ENCODE measurements at regions not wholly inside any gene's neighbourhood (a gene's known extent, or its start where the extent isn't known, plus 50 kb on each side); places are given as distances from the start of the nearest gene placed in this dataset.

DNA sequence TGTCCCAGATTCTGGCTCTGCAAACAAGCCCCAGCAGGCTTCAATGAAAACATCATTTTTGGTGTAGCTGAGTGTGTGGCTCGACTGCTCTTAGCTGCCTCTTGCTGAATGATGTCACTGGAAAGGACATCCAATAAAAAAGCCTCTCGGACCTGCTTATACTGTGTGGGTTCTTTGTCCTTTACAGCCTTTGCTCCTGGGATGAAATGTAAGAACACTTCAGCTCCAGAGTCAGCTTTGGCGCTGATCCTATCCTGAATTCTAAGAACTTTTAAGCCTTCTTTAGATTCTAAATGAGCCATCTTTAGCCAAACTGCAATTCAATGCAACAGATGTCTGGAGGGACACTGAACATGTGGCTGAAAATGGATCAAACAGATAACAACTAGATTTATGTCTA is 404.6 kb upstream of the C9orf72 start:
- TF ChIP-seq EP300 (IDR thresholded peaks at IDR 0.05): no peak
- TF ChIP-seq, protein P1, sequence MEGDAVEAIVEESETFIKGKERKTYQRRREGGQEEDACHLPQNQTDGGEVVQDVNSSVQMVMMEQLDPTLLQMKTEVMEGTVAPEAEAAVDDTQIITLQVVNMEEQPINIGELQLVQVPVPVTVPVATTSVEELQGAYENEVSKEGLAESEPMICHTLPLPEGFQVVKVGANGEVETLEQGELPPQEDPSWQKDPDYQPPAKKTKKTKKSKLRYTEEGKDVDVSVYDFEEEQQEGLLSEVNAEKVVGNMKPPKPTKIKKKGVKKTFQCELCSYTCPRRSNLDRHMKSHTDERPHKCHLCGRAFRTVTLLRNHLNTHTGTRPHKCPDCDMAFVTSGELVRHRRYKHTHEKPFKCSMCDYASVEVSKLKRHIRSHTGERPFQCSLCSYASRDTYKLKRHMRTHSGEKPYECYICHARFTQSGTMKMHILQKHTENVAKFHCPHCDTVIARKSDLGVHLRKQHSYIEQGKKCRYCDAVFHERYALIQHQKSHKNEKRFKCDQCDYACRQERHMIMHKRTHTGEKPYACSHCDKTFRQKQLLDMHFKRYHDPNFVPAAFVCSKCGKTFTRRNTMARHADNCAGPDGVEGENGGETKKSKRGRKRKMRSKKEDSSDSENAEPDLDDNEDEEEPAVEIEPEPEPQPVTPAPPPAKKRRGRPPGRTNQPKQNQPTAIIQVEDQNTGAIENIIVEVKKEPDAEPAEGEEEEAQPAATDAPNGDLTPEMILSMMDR (IDR thresholded peaks at IDR 0.05): no peak

Data from sigmoid colon (tissue), 4 donors.